Kidney epithelial cell (primary cell): ENCODE measurements at regions not wholly inside any gene's neighbourhood (a gene's known extent, or its start where the extent isn't known, plus 50 kb on each side); places are given as distances from the start of the nearest gene placed in this dataset.

Experiments
- DNase-seq: peaks from one replicate; pipeline ENCODE4 v3.0.0-alpha.2; 2010; ENCODE audit warnings: low read depth
- H3K27me3 ChIP-seq: 2 replicates; pipeline ENCODE4 v1.6.0; 2011; ENCODE audit warnings: low read length; ENCODE audit not compliant: control insufficient read depth, insufficient read depth
- H3K36me3 ChIP-seq: 2 replicates; pipeline ENCODE4 v1.5.1; 2011; ENCODE audit warnings: low read length; ENCODE audit not compliant: control insufficient read depth, insufficient read depth
- H3K4me3 ChIP-seq: 2 replicates; pipeline ENCODE4 v1.5.1; 2011; ENCODE audit warnings: low read depth, mild to moderate bottlenecking, control low read depth, low read length
- TF ChIP-seq, protein P1 (sequence below): IDR thresholded peaks from 2 replicates; pipeline ENCODE4 v1.5.1; 2011; ENCODE audit warnings: mild to moderate bottlenecking, moderate library complexity, low read length, control low read depth, inconsistent platforms; ENCODE audit not compliant: insufficient read depth, poor library complexity, severe bottlenecking

DNA sequence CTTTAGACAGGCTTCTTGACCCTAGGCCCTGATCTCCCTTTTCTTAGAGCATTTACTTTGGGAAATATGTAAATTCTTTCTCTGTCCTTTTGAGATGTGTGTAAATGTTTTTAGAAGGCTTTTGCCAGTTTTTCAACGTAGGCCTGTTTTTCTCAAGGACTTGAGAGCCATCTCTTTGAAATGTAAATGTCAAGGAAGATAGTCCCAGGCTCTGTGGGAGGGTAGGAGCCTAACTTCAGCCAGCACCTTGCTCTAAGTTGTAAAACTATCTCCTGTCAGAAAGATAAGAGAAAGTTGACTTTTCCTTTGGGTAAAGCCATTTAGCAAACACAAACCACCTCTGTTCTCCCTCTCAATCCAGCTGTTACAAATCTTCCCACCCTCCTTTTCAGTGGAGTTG is 219.8 kb downstream of the RPS29 start:
- TF ChIP-seq, protein P1, sequence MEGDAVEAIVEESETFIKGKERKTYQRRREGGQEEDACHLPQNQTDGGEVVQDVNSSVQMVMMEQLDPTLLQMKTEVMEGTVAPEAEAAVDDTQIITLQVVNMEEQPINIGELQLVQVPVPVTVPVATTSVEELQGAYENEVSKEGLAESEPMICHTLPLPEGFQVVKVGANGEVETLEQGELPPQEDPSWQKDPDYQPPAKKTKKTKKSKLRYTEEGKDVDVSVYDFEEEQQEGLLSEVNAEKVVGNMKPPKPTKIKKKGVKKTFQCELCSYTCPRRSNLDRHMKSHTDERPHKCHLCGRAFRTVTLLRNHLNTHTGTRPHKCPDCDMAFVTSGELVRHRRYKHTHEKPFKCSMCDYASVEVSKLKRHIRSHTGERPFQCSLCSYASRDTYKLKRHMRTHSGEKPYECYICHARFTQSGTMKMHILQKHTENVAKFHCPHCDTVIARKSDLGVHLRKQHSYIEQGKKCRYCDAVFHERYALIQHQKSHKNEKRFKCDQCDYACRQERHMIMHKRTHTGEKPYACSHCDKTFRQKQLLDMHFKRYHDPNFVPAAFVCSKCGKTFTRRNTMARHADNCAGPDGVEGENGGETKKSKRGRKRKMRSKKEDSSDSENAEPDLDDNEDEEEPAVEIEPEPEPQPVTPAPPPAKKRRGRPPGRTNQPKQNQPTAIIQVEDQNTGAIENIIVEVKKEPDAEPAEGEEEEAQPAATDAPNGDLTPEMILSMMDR: no peak
- no peaks in the 10 kb centered on the region for H3K27me3 ChIP-seq
- DNase-seq: no peak
- H3K4me3 ChIP-seq: no peak overlapping the region
- no peaks in the 10 kb centered on the region for H3K36me3 ChIP-seq

DNA sequence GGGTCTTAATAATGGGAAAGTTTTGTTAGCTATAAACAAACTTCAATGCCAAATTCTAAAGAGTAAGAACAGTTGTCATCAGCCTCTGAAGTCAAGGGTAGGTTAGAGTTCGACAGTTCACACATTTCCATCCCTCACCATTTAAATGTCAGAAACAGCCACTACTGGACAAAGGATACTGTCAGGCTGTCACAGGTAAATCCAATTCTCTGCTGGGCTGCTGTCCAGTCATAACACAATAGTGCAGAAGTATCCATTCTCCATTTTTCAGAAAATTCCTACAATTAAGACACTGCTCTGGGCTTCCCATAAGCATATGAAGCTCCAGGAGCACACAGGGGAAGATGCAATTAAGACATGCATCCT is 221.4 kb downstream of the RPS29 start:
- H3K27me3 ChIP-seq: no peaks in the 10 kb centered on the region
- no peak for DNase-seq
- no peaks in the 10 kb centered on the region for H3K36me3 ChIP-seq
- TF ChIP-seq, protein P1: no peak
- no peak overlapping the region for H3K4me3 ChIP-seq

DNA sequence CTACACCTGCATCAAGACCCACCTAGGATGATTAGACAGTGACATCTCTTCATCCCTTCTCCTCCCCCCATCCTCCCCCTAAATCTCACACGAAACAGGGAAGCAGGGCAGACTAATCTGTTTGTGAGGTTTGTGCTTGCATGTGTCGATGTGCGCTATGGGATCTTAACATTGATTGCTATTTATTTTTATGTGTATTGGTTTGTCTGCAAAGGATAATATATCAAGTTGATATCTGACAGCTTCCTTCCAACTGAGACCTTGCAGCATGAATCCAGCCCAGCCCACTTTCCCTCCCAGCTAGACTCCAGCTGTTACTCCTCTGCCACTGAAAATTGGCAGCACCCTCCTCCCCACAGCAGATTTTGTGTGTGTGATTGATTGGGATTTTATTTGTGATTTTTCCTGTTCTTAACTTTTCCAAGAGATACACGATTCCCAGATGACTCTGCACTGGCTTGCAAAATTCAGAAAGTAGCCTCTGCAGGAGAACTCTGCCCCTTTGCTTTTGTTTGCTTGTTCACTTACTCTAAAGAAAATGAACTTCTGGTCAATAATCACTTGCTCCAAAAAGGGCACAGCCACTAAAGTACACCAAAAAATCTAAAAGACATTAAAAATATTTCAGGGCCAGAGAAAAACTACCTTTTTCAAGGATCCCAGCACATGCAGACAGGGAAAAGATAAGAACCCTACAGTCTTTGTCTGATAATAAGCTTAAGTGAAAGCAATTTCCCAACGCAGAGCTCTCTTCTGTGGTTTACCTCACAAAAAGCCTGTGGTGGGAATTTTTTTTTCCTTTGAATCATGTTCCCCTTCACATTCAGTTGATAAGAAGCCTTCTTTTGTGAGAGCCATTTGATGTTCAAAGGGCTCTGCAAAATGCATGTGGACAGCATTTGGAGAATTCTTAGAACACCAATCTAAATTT is 222.1 kb downstream of the RPS29 start:
- DNase-seq: no peak
- Histone ChIP-seq H3K4me3 (no peak overlapping the region), H3K36me3 (no peaks in the 10 kb centered on the region), H3K27me3 (no peaks in the 10 kb centered on the region)
- TF ChIP-seq, protein P1: no peak

DNA sequence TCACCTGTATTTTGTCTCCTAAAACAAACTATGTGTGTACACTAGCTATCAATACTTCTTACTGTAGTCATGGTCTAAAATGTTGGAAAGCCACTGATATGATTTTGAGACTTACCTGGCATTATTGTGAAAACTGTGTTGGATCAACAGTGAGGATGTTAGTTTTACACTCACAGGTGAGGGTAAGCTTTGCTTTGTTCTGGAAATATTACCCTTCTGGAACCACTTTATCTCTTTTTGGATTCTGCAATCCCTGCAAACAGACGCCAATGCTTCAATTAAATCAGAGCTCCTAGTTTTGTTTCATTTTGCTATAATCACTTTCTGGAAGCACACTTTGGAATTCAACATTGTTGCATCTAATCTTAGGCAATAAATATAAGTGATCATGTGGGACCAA is 223.3 kb downstream of the RPS29 start:
- Histone ChIP-seq H3K27me3 (no peaks in the 10 kb centered on the region), H3K36me3 (no peaks in the 10 kb centered on the region), H3K4me3 (no peak overlapping the region)
- no peak for DNase-seq
- TF ChIP-seq, protein P1: no peak

DNA sequence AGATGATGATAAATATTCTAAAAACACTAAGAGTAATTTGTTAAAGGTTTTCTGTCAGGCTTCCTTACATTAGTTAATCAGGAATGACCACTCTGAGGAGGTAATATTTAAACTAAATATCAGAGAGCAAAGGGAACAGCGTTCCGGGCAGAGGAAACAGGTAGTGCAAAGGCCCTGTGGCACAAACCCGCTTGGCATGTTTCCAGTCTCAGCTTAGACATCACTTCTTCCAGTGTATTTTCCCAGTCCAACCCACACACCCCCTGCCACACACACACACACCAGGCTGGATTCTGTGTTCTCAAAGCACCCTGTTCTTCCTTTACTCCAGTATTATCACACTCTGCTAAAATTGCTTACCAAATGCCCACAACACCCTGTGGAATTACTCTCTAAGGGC is 247.1 kb downstream of the RPS29 start:
- DNase-seq: no peak
- TF ChIP-seq, protein P1: no peak
- Histone ChIP-seq H3K4me3 (no peak overlapping the region), H3K27me3 (no peaks in the 10 kb centered on the region), H3K36me3 (no peaks in the 10 kb centered on the region)

DNA sequence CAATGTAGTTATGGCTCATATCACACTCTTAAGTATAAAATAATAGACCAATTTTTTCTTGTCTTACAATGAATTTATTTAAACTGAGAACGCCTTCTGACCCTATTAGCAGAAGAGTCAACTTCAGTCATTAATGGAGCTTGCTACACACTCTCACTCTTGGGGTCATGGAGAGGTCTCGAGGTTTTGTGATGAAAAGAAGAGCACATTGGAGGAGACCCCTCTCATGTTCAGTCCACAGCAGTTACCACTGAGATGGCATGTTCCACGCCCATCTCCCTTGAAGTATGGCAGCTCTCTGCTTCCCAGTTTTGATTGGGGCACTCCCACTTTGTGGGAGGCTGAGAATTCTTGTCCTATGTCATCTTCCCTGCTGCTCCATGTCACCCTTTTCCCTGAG is 266.4 kb downstream of the RPS29 start:
- Histone ChIP-seq H3K4me3 (no peak overlapping the region), H3K36me3 (no peaks in the 10 kb centered on the region), H3K27me3 (no peaks in the 10 kb centered on the region)
- TF ChIP-seq, protein P1: no peak
- DNase-seq: no peak
